ENCODE measurements at regions not wholly inside any gene's neighbourhood (a gene's known extent, or its start where the extent isn't known, plus 50 kb on each side); places are given as distances from the start of the nearest gene placed in this dataset.

GRCh38 chr10:84743483-84743882 lies 415.1 kb downstream of the CCSER2 start:
- TF ChIP-seq PKNOX1 (IDR thresholded peaks at IDR 0.05) (no peak), FOXK2 (IDR thresholded peaks at IDR 0.05) (no peak), SP1 (IDR thresholded peaks at IDR 0.05) (no peak), BHLHE40 (IDR thresholded peaks at IDR 0.05; ENCODE audit: borderline replicate concordance) (no peak), TARDBP (IDR thresholded peaks at IDR 0.05) (no peak), LEF1 (IDR thresholded peaks at IDR 0.05; ENCODE audit: borderline replicate concordance) (no peak), FOXM1 (IDR thresholded peaks at IDR 0.05; ENCODE audit: borderline replicate concordance) (no peak), CTBP1 (IDR thresholded peaks at IDR 0.05; ENCODE audit: borderline replicate concordance) (no peak), FOXA1 (IDR thresholded peaks at IDR 0.05) (no peak)

Data from HEK293T (cell line).